Vagina (tissue), 2 donors: ENCODE measurements at regions not wholly inside any gene's neighbourhood (a gene's known extent, or its start where the extent isn't known, plus 50 kb on each side); places are given as distances from the start of the nearest gene placed in this dataset.

ENCODE experiments used
- POLR2A ChIP-seq, 2 donors: fragments of 450-650 bp; IDR thresholded peaks; one replicate each; pipeline ENCODE4 v1.6.1; 2017; ENCODE audit warnings: antibody characterized with exemption in 2 of 2, mild to moderate bottlenecking in 2 of 2, moderate library complexity in 2 of 2
- TF ChIP-seq, protein P1 (sequence below), 3 experiments: fragments of 450-650 bp in 2 of 3; fragments of 200-600 bp in 1 of 3; sonication (generic) in 1 of 3; IDR thresholded peaks; one replicate each; pipeline ENCODE4 v1.5.1; 2017 to 2019; ENCODE audit warnings: antibody characterized with exemption in 3 of 3, mild to moderate bottlenecking in 2 of 3, moderate library complexity in 2 of 3

DNA sequence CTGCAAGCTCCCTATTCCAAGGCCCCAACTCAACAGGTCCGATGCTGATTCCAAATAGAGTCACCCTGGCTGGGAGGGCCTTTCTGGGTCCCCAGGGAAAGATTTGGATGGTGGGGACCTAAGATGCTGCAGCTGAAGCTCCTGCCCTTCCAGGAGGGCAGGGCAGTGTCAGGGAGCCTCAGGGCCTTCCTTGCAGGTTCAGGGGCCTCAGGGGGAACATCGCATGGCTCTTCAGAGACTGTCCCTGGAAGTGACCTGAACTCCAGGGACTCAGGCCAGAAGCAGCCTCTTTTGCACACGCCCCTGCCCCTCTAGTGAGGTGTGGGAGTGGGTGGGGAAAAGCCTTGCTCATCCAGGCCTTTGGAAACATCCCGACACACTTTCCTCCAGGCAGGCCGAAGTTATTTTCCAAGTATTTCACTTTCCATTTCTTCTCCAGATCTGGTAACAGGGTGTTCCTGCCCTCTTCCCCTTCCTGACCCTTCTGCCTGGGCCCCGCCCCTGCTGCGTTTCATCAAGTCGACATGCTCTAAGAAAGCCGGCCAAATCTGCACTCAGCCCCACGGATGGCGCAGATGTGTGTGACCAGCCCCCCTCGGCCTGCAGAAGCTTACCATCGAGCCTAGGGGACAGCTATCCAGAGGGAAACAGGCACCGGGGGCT, 159.5 kb downstream of the FGF18 start:
- TF ChIP-seq POLR2A (IDR thresholded peaks at IDR 0.05), result no peak
- TF ChIP-seq, protein P1, sequence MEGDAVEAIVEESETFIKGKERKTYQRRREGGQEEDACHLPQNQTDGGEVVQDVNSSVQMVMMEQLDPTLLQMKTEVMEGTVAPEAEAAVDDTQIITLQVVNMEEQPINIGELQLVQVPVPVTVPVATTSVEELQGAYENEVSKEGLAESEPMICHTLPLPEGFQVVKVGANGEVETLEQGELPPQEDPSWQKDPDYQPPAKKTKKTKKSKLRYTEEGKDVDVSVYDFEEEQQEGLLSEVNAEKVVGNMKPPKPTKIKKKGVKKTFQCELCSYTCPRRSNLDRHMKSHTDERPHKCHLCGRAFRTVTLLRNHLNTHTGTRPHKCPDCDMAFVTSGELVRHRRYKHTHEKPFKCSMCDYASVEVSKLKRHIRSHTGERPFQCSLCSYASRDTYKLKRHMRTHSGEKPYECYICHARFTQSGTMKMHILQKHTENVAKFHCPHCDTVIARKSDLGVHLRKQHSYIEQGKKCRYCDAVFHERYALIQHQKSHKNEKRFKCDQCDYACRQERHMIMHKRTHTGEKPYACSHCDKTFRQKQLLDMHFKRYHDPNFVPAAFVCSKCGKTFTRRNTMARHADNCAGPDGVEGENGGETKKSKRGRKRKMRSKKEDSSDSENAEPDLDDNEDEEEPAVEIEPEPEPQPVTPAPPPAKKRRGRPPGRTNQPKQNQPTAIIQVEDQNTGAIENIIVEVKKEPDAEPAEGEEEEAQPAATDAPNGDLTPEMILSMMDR (IDR thresholded peaks at IDR 0.05), result no peak
